ENCODE measurements at regions not wholly inside any gene's neighbourhood (a gene's known extent, or its start where the extent isn't known, plus 50 kb on each side); places are given as distances from the start of the nearest gene placed in this dataset.

DNA sequence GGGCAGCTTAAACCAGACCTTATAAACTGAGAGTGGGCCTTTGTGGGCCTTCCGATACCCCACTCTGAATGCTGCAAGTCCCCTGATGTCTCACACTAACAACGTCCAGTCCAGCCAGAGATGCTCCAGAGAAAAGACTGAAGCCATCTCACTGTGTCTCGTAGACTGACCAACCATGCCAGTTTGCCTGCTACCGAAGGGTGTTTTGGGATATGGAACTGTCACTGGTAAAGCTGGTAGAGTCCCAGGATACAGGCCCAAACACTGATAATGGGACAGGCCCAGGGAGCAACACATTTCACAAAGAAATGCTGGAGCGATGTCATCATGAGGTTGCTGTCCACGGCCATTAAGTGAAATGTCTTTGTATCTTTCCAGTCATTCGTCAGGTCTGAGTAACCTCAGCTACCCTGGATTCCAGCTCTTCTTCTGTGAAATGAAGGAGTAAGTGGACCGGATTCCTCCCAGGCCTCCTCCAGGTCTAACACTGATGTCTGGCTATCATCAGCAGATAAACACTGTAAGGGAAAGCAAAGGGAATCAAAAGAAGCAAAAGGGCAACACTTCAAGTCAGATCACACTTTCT is 81.6 kb downstream of the SLC5A7 start:
- DNase-seq (ENCODE audit: low read depth in 2 of 2), result no peak

DNA sequence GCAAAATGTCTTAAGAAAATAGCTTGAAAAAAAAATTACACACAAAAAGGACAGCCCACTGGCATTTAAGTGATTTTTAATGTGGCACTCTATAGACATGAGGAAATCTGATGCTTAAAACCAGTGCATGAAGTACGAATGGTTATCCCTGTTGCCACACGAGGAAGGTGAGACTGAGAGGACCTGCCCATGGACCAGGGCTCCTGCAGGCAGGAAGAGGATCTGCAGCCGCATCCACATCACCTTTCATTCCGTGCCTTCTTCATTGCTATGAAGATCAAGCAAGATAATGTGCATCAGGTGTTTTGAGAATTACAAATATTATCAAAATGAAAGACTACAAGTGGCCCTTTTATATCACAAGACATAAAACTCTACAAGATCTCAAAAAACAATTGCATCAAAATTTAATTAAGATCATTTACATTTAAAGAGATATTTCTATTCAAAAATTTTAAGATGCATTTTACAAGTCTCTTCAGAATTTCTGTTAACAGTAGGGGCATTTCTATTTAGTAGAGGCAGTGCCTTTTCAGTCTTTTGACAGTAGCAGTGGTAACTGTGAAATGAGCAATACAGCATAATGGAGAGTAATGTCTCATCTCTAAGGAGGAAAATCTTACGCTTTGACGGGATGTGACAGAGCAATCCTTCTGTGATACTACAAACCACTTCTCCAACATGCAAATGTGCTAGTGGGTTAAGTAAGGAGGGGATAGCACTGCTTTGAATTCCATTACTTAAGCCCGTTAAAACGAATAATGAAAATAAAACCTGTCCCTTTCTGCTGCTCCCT is 83.4 kb downstream of the SLC5A7 start:
- no peak for DNase-seq (ENCODE audit: low read depth in 2 of 2)

DNA sequence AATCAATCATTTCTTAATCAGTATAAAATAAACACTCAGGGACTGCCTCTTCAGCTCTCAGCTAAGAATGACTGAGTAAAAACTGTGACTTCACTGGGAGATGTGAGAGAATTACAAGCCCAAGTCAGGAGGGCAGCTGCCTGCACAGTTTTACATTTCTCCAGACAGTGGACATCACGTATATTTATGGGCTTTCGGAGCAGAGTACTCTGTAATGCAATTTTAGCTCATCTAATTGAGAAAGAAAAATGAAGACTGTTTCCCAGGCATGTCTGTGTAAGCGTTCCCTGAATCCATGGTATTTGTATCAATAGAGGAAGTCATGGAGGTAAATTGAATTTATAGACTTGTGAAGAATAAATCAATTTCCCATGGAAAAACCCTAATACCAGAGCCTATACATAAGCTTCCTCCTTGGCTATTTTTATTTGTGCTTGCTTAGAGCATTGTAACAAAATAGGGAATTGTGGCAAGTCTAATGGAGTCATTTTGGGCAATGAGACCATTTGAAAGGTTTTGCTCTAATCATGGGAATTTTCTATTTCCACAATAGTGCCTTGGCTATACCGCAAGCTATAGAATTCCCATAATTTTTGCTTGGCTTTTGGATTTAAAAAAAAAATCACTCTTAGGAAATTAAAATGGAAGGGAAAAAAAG is 87.2 kb downstream of the SLC5A7 start:
- no peak for DNase-seq (ENCODE audit: low read depth in 2 of 2)

DNA sequence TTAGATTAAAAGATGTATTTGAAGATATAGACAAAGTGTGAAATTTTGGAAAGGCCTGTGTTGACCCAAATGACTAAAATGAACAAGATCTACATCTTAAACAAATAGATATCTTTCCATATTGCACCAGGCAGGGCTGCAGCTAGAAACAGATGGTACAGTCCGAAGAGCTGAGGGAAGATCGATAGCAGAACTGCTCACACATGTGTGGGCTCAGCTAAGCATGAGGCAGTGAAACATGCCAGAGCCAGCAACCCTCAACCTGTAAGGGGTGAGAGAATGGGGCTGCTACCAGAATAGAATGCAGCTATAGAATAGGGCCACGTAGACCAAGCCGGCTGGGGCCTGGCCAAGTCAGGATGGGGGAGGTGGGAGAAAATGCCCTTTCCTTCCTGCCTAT is 87.8 kb downstream of the SLC5A7 start:
- no peak for DNase-seq (ENCODE audit: low read depth in 2 of 2)

DNA sequence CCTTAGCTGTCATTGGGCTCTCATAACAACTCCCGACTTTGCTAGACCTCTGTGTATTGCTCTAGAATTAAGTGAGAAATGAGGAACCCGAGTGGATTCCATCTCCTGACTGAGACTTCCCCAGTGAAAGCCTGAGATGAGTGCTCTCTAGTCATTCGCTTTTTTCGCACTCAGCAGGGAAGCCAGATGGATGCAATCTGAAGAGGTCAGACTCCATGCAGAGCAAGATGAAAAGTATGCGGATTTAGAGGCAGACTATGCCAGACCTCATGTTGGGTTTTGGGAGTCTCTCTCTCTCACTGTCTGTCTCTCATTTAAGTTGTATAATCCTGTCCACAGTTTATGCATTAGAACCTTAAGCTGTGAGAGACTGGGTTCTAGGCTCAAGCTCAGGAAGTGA is 88.6 kb downstream of the SLC5A7 start:
- no peak for DNase-seq (ENCODE audit: low read depth in 2 of 2)

DNA sequence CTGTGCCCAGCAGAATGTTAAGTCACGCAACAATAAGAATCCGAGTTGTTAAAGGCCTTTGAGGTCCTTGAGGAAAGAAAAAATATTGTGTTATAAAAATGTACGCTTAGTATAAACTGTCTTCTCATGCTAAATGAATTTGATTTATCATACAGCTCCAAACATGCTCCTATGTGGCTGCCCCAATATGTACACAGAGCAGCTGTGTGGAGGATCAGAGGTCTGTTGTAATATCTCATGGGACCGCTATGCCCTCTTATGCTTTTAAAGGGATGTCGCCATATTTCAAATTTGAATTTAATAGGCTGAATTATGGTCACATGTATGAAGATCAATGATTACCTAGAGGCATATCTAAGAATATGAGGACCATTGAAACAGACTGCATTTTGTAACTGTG is 90.2 kb downstream of the SLC5A7 start:
- no peak for DNase-seq (ENCODE audit: low read depth in 2 of 2)

DNA sequence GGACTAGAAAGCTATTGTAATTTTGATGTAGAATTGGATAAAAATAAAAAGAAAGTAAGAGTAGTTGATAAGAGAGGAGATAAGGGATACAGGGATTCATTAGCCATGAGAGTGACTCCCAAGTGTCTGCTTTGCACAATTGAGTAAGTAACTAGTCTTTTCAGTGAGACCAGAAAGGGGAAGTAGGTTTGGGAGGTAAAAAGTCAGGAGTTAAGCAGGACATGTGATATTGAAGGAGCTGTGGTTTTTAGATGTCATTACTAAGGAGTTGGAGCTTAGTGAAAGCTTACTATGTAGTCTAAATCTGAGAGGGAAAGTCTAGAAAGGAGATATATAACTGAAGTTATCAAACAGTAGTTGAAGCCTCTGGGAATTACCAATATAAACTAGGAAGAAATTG is 93.4 kb downstream of the SLC5A7 start:
- DNase-seq (ENCODE audit: low read depth in 2 of 2), result no peak

DNA sequence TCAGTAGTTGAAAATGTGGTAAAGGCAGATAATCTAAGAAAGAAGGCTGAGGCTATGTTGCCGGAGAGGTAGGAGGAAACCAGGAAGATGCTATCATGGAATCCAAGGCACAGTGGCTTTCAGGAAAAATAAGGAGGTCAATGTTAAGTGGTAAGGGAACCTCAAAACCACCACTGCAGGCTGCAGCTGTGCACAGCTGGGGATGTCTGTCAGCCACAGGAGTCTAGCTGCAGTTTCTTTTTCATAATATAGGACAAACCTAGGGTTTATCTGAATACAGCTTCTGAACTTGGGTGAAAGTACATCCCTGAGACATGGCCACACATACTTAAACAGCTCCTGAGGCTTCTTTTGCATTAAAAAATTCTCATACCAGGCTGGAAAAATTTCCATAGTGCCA is 93.9 kb downstream of the SLC5A7 start:
- no peak for DNase-seq (ENCODE audit: low read depth in 2 of 2)

DNA sequence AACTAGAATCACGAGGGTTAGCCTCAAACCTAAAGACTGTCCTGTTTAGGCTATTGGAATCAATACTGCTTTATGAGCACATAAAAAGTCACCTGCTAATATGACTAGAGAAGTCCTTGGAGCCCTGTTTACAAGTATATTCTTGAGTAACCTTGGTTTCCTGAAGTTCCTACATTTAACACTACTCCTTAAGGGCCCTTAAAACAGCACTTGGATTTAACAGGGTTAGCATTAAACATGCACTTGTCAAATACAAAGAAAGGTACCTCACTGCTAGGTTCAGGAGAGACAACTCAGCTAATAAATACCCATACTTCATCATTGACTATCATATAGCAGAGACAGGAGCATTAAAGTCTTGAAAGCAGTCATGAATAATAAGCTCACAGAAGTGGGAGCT is 96.7 kb downstream of the SLC5A7 start:
- DNase-seq (ENCODE audit: low read depth in 2 of 2), result no peak

DNA sequence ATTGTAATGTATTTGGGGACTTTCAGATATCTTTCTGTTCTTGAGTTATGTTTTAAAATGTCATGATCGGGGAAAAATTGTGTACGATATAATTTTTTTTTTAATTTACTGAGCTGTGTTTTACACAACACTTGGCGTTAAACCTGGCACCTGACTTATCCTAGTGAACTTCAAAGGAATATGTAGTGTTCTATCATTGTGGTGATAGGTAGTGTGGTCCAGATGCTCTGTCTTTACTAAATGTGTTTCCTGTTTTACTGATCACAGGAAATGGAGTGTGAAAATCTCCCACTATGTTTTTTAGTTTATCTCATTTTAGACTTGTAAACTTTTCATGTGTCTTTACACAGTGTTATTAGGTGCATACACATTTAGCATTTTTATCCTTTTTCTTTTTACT is 98.0 kb downstream of the SLC5A7 start:
- DNase-seq (ENCODE audit: low read depth in 2 of 2), result no peak

DNA sequence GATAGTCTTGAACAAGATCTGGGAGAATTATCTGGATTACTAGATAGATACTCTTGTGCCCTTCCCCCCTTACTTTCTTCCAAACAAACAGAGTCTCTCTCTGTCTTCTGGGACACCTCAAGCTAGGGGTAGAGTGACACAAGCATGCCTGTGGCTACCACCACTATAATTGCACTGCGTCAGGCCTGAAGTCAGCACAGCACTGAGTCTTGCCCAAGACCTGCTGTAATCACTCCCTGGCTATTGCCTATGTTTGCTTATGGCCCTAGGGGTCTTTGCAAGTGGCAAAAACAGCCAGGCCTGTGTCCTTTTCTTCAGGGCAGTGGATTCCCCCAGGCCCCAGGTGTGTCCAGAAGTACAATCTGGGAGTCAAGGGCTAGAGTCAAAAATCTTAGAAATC is 106.6 kb downstream of the SLC5A7 start:
- DNase-seq (ENCODE audit: low read depth in 2 of 2), result no peak

DNA sequence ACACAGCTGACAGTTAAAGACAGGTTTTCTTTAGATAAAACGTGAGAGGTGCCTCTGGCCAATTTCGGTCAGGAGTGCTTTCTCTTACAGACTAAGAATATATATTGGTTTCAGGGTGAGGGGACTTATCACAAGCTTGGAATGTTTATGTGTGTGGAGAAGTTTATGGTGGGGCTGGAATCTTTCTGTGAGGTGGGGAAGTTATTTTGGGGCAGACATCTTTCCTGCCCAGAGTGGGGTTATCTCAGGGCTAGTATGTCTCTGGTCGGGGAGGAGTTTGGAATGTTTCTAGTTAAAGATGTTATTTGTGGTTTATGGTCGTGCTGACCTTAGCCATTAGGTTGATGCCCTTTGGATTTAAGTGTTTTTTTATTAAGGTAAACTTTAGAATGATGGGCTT is 115.2 kb downstream of the SLC5A7 start:
- DNase-seq (ENCODE audit: low read depth in 2 of 2), result no peak

DNA sequence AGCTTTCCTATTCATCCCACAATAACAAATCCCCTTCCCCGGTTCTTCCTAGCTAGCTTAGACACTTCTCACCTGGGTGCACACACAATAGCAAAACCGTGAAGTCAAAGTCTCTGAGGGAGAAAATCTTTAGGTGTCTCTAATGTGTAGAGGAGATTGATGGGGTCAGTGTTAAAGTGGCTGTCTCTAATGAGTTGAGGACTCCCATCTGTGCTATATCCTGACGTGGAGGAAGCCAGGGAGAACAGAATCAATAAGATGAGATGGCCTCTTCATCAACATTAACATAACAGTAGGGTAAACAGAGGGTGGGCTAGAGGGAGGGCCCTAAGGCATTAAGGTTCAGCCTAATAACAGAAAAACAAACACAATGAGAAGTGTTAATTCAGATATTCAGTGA is 120.4 kb downstream of the SLC5A7 start:
- no peak for DNase-seq (ENCODE audit: low read depth in 2 of 2)

DNA sequence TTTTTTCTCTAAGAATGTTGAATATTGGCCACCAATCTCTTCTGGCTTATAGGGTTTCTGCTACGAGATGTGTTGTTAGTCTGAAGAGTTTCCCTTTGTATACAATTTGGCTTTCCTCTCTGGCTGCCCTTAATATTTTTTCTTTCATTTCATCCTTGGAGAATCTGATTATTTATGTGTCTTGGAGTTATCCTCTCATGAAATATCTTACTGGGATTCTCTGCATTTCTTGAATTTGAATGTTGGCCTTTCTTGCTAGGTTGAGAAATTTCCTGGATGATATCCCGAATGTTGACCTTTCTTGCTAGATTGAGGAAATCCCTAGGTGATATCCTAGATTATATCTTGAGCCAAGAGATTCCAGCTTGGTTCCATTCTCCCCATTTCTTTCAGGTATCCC is 125.6 kb downstream of the SLC5A7 start:
- DNase-seq (ENCODE audit: low read depth in 2 of 2), result no peak

DNA sequence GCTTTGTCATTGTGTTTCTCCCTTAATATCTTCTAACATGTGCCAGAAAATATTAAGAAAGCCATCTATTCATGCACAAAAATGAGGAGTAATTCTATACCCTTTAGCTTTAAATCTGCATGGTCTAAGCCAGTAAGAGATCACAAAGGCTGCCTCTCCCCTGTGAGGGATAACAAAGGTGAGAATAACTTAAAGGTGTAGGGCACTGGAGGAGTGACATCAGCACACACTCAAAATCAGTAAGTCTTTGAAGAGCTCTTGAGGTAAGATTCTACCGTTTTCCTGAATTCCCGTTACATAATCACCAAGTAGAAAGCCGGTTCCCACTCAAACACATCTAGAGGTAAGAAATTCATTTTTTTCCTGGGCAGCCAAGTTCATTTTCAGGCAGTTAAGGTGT is 123.9 kb upstream of the SULT1C3 start:
- no peak for DNase-seq (ENCODE audit: low read depth in 2 of 2)

DNA sequence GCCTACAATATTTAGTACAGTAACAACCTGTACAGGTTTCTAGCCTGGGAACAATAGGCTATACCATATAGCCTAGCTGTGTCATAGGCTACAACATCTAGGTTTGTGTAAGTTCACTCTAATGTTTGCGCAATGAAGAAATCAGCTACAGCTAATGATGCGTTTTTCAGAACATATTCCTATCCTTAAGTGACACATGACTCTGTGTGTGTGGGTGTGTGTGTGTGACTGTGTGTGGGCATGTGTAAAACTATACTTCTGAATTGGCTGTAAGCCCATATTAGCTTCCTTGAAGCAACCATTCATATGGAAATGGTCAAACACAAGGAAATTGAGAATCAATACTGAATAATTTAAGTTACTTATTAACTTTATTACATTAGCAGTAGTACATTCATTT is 120.8 kb upstream of the SULT1C3 start:
- no peak for DNase-seq (ENCODE audit: low read depth in 2 of 2)

DNA sequence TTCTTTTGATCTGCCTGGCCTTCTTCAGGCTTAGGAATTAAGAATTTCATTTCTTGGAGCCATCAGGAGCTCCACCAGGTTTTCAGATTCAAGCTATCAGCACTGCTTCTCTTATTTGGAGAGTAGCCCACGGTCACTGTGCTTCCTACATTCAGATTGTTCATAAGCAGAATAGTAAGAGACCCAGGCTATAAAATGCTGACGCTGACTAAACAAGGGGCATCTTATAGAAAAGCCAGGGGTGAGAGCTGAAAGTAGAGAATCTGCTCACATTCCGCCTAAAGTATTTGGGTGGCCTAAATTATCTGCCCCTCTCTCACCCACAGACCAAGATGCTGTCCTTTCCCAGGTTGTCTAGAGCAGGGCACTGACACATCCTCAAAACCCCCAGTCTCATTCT is 120.3 kb upstream of the SULT1C3 start:
- DNase-seq (ENCODE audit: low read depth in 2 of 2), result no peak

DNA sequence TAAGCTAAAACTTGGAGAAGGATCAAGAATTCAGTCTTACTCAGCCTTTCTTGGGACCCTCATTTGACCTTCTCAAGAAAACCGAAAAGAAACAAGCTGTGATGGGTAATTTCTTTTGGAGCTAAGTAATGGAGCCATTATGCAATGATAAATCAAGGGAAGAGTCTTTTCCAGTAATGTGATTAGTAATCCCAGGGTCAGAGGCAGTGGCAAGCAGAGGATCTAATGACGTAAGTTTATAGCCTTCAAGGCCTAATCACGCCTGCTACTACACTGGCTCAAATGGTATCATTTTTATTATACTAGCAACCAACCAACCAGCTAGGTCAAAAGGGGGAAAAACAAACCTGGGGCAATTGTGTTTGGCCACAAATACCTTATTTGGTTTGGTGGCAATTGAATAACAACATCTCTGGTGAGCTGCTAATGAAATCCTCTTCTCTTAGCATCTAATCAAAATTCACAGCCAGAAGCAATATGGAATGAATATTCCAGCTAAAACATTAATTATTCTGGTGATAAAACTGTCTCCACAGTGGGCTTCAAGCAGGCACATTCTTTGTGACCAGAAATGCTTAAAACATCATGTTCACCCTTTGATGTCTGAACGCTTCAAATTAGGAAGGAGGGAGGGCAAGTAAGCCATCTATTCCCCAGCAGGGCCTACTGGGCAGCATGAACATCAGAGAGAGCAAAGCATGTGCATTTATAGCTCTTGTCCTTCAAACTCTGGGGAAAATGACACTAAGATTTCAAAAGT is 114.9 kb upstream of the SULT1C3 start:
- no peak for DNase-seq (ENCODE audit: low read depth in 2 of 2)

DNA sequence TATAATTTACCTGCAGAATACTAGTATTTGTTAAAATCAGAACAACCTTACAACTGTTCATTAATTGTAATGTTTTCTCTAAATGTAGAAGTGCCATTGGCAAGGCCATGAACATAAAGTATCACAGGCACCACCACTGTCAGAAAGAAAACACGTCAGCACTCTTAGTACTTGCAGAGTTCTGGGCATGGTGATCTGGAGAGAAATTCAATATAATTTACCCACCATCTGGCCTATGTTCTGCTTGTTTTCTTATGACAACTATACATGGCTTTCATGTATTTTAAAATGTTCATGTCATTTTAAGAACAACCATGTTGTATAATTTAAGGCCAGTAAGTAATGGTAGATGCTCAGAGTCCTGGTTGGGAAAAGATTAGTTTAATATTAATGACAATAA is 114.2 kb upstream of the SULT1C3 start:
- no peak for DNase-seq (ENCODE audit: low read depth in 2 of 2)

DNA sequence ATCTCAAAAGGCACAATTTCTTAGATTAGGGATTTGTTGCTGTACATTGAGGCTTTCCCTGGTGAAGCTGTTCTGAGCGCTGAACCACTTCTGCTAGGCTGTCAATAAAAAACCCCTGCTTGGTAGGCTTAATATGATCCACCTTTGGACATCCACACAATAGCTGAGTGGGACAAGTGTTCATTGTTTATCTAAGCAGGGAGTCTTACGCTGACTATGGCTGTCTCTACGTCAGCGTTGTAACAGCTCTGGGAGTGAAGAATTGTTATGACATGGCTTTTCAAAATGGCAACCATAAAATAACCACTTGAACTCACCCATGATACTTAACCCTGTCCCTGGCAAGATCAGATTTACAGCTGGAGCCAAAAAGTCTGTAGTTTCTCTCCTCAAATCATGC is 111.5 kb upstream of the SULT1C3 start:
- DNase-seq (ENCODE audit: low read depth in 2 of 2), result no peak

DNA sequence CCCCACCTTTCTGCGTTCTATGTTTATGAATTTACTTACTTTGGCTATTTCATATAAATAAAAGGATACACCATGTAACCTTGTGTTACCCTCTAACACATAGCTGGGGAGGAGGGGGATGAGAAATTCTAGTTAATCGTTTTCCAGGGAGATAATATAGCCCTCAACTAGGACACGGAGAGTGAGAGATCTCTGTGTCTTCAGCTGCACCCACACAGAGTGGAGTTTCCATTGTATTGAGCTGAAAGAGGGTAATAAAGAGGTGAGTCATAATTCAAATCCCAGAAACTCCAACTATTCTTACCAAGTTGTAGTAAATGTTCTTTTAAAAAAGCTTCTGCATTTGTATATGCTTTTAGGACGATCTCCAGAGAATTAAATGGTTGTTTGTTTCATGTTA is 110.1 kb upstream of the SULT1C3 start:
- DNase-seq (ENCODE audit: low read depth in 2 of 2), result no peak

DNA sequence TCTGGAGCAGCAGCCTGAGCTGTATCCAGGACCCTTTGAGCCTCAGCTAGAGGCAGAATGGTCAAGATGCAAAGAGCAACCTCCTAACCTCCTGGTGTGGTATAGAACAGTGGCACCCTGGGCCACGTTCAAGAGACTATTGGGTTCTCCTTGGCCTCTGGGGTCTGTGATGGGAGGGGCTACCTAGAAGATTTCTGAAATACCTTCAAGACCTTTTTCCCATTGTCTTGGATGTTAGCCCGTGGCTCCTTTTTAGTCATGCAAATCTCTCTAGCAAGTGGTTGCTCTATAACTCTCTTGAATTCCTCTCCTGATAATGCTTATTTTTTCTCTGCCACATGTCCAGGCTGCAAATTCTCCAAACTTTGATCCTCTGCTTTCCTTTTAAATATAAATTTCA is 106.3 kb upstream of the SULT1C3 start:
- DNase-seq (ENCODE audit: low read depth in 2 of 2), result no peak
